Inferior parietal cortex (tissue), 1 donor: ENCODE measurements at regions not wholly inside any gene's neighbourhood (a gene's known extent, or its start where the extent isn't known, plus 50 kb on each side); places are given as distances from the start of the nearest gene placed in this dataset.
"Not testable (repeated sequence)": the region's sequence is repeated elsewhere in the genome, so short reads cannot be mapped to it uniquely, and the experiment has no call there.

Source experiments
- DNase-seq: peaks from one replicate; pipeline ENCODE4 v3.0.0-alpha.2; 2016; ENCODE audit errors: extremely low spot score

DNA sequence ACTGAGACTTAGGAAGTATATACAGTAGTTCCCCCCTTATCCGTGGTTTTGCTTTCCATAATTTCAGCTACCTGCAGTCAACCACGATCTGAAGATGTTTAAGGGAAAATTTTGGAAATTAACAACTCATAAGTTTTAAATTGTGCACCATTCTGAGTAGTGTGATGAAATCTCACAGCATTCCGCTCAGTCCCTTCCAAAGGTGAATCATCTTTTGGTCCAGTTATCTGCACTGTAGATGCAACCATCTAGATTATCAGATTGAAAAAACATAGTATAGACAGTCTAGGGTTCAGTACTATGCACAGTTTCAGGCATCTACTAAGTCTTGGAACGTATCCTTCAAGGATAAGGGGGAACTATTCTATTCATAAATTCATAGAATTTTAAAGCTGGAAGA is 109.0 kb downstream of the ANXA3 start:
- no peak for DNase-seq

DNA sequence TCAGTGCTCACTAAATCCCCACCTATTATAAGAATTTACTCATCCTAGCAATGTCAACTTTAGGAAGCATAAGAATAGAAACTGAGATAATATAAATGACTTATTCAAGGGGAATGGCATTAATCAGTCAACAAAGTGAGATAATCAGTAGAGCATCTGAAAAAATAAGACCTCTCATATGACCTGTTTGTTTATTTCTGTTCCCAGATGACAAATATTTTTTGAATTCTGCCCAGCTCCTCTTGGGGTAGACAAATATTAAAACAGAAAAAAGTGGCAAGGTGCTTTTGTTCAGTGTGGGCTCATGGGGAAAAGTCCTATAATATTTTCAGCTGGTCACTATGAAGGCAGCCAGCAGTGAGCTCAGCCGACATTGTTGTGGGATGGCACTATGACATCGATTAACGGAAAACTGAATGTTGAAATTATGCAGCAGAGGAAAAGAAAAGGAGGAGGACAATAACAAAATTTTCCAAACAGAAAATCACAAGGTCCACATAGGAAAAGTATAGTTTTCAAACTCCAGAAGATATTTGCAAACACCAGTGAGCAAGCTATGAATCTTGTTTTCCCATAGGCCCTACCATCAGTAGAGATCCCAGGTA is 109.6 kb downstream of the ANXA3 start:
- no peak for DNase-seq

DNA sequence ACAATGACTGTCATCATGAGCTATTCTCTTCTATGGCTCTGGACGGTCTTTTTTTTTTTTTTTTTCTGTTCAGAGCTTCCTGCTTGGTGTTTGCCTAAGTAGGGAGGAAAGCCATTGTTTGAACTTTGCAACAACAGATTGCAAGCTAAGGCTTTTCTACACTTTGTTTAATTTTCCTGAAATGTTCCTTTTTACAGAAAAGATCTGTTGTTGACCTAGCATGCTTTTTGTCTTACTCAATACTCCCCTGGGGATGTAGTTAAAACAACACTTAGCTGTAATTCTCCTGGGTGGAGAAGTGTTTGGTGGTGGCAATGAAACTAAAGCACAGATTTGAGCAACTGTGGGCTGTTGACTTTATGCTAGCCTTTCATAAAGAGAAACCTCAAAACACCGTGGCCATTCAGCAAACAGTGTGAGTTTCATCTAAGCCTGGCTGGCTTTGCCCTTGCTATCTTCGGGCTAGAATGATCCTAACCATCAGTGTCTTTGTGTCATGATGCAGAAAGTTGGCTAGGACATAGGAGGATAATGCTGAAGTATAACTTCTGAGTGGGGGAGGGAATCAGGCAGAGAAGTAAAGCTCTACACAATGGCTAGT is 110.5 kb downstream of the ANXA3 start:
- no peak for DNase-seq

DNA sequence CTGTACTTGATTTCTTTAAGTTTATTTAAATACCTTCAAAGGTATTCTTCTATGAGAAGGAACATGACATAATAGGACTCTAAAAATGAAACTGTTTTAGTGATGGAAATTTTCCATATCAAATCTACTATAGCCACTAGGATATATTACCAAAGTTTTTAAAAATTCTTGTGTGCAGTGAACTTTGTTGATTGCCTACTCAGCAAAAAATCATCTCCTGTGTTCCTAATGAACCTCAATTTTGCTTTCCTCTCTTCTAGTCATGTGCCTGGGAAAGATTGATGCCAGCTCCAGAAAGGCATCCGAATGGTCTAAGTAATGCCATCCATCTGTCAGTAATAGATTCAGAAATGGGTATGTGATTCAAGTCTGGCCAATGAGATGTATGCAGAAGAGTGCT is 111.1 kb downstream of the ANXA3 start:
- no peak for DNase-seq

DNA sequence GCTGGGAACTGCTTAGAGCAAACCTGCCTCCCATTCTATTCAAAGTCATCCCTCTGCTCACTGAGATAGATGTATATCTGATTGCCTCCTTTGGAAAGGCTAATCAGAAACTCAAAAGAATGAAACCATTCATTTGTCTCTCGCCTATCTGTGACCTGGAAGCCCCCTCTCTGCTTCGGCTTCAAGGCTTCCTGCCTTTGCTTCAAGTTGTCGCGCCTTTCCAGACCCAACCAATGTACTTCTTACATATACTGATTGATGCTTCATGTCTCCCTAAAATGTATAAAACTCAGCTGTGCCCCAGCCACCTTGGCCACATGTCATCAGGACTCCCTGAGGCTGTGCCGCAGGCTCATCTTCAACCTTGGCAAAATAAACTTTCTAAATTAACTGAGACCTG is 111.9 kb upstream of the BMP2K start:
- not testable (repeated sequence) for DNase-seq

DNA sequence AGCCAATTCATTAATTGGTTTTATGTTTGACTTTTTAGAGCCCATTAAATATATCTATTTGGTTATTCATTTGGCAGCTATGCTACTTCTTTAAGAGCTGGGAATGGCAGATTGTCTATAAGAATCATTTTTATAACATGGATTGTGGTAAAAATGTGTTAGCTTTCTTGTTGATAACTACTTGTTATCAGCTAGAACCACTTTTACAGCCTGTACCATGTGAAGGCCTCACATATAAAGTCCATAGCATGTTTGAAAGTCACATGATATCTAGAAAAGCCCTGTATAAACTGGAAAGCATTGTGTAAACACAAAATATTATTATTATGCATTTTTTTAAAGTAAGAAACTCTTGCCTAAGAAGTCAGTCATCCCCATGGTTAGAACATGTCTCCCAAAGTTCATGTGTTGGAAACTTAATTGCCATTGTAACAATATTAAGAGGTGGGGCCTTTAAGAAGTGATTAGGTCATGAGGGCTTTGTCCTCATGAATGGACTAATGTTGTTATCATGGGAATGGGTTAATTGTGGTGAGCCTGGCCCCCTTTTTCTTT is 110.9 kb upstream of the BMP2K start:
- DNase-seq = no peak

DNA sequence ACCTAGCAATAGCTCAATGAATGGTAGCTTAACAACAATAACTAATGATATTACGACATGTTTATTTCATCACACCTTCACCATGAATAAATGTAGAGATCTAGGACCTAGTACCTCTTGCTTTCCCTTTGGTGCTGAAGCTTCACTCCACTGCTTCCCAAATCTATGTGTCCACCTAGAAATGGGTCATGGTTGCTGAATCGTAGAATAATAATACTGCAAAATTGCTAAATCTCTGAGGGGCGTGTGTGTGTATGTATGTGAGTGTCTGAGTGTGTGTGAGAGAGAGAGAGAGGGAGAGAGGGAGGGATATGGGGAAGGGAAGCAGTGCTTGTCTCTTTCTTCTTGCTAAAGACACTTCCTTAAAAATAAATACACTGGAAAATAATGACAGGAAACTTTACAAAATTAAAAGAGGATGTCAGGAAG is 109.3 kb upstream of the BMP2K start:
- DNase-seq = no peak

DNA sequence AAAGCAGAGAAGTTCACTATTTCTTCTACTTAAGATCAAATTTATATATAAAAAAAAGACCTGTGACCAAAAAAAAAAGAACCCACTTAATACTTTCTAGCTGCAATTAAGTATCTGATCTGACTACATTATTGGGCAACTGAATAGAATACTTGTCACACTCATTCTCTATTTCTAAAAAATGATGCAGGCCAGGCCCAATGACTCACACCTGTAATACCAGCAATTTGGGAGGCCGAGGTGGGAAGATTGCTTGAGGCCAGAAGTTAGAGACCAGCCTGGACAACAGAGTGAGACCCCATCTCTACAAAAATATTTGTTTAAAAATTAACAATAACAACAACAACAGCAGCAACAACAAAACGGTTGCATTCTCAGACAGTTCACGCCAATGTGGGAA is 108.8 kb upstream of the BMP2K start:
- DNase-seq = no peak

DNA sequence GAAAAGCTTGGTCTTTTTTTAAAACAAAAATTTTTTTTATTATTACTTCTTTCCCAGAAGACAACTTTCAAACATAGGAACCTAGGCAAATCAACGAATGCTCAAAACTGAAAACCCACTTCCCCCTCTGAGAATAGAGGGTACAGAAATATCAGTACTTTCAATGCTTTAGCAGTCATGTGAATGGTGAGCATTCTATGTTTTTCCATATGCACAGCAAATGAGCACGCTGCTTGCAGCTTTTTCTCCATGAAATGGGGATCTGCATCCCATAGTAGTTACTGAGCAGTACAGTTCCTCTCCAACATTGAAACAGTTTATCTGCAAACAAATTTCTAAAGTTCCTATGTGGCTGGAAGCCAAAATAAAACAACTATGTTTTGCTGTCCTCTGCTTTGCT is 108.4 kb upstream of the BMP2K start:
- DNase-seq = no peak

DNA sequence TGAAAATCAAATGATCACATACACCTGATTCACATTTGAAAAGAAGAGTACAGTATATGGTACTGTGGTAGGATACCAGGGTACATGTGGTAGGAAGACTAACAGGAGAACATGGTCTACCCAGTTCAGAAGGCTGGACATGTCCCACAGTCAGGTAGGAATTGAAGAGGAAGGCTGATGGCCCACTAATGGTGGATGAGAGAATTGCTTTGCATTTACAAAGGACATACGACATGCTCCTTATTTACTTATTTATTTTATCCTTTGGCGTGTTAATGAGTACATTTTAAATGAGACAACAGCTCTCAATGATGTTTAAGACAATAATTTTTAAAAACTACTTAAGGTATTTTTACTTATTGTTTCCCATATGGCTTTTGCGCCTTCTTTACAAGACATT is 106.7 kb upstream of the BMP2K start:
- no peak for DNase-seq

DNA sequence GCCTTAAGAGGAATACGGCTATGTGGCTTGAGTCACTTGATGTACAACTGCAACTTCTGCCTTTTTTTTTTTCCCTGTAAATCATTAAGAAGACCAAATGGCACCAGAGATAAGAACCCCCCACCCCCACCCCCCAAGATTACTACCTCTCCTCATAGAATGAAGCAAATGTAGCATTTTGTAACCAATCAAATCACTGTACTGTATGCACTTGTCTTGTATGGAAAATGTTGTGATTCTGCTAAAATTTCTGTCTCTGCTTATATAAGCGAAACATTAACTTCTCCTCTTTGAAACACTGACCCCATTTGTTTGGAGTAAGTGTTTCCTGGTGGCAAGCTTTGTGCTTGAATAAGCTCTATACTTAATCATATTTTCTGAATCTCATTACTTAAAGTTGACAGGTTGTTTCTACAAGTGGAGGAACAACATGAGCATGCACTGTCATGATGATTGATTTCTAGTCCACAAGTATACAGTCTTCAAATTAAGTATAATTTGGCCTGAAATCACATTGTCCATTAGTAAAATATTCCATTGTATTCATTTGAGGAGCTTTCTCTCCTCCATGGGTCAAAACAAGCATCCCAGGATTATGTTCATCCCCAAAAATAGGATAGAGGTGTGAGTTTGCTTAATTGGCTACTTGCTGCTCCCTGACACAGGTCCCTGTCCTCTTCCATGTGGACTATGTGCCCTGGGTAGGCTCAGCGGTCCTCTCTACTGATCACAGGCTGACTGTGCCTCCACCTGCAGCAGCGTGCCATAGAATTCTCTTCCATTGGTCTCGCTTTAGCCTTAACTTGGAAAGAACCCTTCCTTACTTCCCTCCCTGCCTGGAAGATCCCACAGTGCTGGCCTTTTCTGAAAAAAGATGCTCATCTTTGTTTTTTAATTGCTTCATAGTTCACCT is 104.0 kb upstream of the BMP2K start:
- DNase-seq = no peak

DNA sequence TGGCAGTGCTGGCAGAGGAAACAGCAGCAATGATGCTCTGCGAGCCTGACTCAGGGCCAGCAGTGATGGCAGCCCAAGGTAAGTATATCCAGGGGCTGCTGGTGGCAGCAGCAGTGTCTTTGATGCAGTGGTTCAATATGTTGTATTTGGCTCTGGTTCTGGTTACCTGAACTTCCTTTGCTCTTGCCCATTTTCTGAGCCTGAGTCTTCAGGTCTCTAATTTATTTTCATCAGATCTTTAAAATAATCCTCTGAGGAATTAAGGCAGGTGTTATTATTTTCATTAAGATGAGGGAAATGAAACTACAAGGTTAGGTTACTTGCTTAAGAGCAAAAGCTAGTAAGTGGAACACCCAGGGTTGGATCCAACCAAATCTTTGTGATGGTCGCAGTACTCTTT is 102.8 kb upstream of the BMP2K start:
- DNase-seq = no peak

DNA sequence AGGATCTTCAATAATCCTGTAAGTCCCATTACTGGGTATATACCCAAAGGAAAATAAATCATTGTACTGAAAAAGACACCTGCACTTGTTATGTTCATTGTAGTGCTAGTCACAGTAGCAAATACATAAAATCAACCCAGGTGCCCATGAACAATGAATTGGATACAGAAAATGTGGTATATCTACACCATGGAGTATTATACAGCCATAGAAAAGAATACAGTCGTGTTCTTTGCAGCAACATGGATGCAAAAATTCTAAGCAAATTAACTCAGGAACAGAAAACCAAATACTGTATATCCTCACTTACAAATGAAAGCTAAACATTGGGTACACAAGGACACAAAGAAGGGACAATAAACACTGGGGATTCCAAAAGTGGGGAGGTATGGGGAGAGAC is 100.8 kb upstream of the BMP2K start:
- no peak for DNase-seq

DNA sequence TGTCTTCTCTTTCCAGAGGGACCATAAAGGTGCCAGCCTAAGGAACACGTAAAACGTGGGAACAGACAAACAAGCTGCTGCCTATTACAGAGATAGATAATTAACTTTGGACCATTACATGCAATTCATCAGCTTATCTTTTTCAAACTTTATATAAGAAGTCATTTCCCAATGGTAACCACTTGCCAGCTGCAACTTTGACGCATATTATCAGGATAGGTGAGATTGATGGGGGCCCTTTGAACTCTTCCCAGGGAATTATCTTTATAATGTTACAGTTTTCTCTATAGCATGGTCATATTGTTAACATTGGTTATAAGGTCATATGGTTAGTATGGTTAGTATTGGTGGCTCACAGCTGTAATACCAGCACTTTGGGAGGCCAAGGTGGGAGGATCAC is 94.1 kb upstream of the BMP2K start:
- DNase-seq = no peak

DNA sequence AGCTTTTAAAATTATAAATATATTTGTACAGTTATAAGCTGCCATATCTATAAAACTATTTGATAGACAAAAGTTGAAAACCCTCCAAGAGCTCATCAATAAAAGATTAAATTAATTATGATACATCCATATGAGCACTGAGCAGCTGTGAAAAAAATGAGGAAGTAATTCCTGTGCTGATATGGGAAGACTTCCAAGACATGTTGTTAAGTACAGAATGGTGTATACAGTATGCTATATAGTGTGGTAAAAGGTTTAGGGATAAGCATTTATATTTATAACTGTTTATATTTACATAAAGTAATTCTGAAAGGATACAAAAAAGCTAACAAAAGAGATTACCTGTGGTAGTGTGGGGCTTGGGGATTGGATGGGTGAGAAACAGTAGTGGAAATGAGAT is 92.8 kb upstream of the BMP2K start:
- DNase-seq = no peak

DNA sequence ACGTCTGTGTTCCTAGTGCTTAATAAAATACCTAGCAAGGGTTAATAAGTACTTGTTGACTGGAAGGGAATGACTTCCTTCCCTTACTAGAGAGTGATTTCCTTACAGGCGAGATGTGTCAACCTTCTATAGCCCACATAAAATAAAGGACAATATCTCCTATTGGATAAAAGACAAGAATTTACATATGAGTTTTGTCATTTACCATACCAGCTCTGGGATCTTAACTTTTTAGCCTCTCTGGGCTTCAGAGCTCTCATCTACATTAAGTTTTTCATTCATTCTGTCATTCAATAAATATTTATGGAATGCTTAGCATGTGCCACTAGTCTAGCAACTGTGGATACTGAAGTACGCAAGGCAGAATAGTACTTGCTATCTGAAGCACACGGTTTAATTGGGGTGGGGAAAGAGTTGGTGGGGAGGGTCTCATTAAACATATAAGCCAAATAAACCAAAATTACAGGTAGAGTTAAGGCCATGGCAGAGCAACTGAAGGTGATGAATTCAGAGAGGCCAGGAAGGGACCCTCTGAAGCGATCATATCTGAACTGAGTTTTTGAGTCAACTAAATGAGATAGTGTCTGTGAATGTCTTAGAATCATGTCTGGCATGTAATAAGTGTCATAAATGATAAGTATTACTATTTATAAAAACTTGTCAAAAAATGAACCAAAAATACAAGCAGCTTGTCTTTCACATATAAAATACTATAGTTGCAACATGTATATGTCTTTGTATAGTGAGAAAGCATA is 91.6 kb upstream of the BMP2K start:
- DNase-seq = no peak

DNA sequence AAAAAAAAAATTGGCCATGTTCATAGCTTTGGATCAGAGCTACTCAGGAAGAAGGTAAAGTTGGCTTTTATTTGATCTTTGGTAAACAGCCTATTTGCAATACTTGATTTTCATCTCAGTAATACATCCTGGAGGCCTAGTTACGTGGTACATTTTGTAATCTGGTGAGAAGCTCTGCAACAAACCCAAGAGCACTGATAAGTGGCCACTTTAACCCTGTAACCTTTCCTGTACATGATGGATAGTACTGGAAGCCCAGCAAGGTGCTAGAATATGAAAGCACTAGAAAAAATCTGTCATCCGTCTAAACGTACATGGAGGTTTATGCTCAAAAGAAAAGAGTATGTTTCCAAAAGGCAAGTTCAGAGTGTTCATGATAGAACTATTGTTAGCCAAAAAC is 88.3 kb upstream of the BMP2K start:
- no peak for DNase-seq

DNA sequence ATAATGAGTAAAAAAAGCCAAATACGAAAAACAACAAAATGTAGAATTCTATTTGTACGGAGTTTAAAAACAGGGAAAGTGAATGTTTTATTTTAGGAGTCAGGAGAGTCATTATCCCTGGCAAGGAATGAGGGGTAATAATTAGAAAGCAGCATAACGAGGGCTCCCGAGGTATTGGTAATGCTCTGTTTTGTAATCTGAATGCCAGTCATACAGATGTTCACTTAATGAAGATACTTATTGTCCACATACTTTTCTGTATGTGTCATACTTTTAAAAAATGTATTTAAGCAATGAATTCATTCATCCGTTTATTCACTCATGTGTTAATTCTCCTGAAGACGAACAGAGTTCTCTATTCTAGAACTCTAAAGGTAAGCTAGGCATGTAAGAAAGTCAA is 87.8 kb upstream of the BMP2K start:
- DNase-seq = no peak

DNA sequence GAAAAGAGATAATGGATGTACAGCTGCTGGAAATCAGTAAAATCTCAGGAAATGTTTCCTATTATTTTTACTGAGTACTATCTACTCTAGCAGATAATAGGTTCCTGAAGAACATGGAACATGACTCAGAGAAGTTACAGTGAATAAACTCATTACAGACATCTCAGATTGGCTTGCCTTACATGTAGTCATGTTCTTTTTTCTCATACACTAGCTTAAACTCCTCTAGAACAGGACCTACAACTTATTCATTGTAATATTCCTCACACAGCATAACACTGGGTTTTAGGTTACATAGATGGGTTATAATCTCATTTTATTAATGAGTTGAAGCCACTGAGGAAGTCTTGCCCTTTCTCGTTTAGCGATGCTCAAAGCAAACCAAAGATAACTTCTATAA is 86.9 kb upstream of the BMP2K start:
- DNase-seq = no peak

DNA sequence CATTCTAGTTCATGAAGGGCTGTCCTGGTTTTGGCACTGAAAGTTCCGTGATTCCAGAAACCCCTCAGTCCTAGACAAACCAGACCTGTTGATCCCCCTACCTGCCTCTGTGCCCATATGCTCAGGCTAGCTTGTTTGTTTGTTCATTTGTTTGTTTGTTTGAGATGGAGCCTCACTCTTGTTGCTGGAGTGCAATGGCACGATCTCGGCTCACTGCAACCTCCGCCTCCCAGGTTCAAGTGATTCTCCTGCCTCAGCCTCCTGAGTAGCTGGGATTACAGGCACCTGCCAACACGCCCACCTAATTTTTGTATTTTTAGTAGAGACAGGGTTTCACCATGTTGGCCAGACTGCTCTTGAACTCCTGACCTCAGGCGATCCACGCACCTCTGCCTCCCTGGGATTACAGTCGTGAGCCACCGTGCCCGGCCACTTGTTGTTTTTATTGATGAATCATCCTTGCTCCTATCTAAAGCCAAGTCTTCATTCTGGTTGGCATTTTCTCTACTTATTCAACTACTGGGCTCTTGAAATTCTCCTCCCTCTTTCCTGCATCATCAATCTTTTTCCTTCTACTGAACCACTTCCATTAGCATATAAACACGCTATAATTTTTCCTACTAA is 86.3 kb upstream of the BMP2K start:
- DNase-seq = no peak

DNA sequence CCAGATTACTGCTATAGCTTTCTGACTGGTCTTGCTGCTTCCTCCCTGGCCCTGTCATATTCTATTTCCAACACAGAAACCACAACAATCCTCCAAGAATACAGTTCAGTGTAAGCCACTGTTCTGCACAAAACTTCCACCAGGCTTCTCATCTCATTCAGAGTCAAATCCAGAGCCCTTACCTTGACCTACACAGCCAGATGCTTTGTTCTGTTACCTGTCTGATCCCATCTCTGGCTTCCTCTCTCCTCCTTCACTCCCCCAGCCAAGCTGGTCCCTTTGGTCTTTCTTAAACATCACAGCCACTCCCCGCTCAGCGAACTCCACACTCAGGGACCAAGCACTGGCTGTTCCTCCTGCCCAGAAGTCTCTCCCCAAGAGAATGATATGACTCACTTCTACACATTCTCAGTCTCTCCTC is 84.8 kb upstream of the BMP2K start:
- DNase-seq = no peak
